Myocyte (in vitro differentiated cells): ENCODE measurements at regions not wholly inside any gene's neighbourhood (a gene's known extent, or its start where the extent isn't known, plus 50 kb on each side); places are given as distances from the start of the nearest gene placed in this dataset.

ENCODE experiments used
- DNase-seq: peaks from one replicate; pipeline ENCODE4 v3.0.0-alpha.2; 2012; ENCODE audit warnings: low read depth

GRCh38 chr2:2748399-2749205, 417.5 kb upstream of the MYT1L start:
- no peak for DNase-seq

- no peak for DNase-seq
Observed at GRCh38 chr2:2747797-2748301, 416.8 kb upstream of the MYT1L start.

- DNase-seq, result no peak
Observed at GRCh38 chr2:2746731-2747130, 415.7 kb upstream of the MYT1L start.

GRCh38 chr2:2744958-2745715, 414.1 kb upstream of the MYT1L start:
- DNase-seq, result no peak

GRCh38 chr2:2744107-2744506, 413.0 kb upstream of the MYT1L start:
- DNase-seq, result no peak

GRCh38 chr2:2743164-2743571, 412.1 kb upstream of the MYT1L start:
- no peak for DNase-seq

GRCh38 chr2:2742726-2743125, 411.7 kb upstream of the MYT1L start:
- DNase-seq, result no peak

GRCh38 chr2:2740238-2740775, 409.2 kb upstream of the MYT1L start:
- DNase-seq, result no peak

- no peak for DNase-seq
Observed at GRCh38 chr2:2739231-2739795, 408.2 kb upstream of the MYT1L start.

- no peak for DNase-seq
Observed at GRCh38 chr2:2738684-2739083, 407.6 kb upstream of the MYT1L start.

- no peak for DNase-seq
Observed at GRCh38 chr2:2738276-2738675, 407.2 kb upstream of the MYT1L start.

GRCh38 chr2:2735041-2735440, 404.0 kb upstream of the MYT1L start:
- no peak for DNase-seq

- no peak for DNase-seq
Observed at GRCh38 chr2:2734308-2734707, 403.2 kb upstream of the MYT1L start.

GRCh38 chr2:2733818-2734217, 402.7 kb upstream of the MYT1L start:
- no peak for DNase-seq

GRCh38 chr2:2732331-2733119, 401.4 kb upstream of the MYT1L start:
- no peak for DNase-seq

- DNase-seq, result no peak
Observed at GRCh38 chr2:2731816-2732284, 400.8 kb upstream of the MYT1L start.

- DNase-seq, result no peak
Observed at GRCh38 chr2:2731101-2731815, 400.2 kb upstream of the MYT1L start.

GRCh38 chr2:2730301-2730833, 399.3 kb upstream of the MYT1L start:
- DNase-seq, result no peak

- no peak for DNase-seq
Observed at GRCh38 chr2:2729246-2729645, 398.2 kb upstream of the MYT1L start.

- DNase-seq, result no peak
Observed at GRCh38 chr2:2728635-2729034, 397.6 kb upstream of the MYT1L start.
